ENCODE measurements at regions not wholly inside any gene's neighbourhood (a gene's known extent, or its start where the extent isn't known, plus 50 kb on each side); places are given as distances from the start of the nearest gene placed in this dataset.
A peak's percentile ranks its signal among the peaks of the same experiment; 100 is the strongest.

- DNase-seq, result no peak
These were observed 315.0 kb downstream of the TNS1 start for GRCh38 chr2:217687771-217688170.

GRCh38 chr2:217685255-217685605 is 317.6 kb downstream of the TNS1 start:
- no peak for DNase-seq

- no peak for DNase-seq
These were observed 318.2 kb downstream of the TNS1 start for GRCh38 chr2:217684431-217685254.

- DNase-seq, result no peak
These were observed 319.5 kb downstream of the TNS1 start for GRCh38 chr2:217683106-217683870.

- no peak for DNase-seq
These were observed 321.0 kb downstream of the TNS1 start for GRCh38 chr2:217681791-217682190.

- DNase-seq, result no peak
These were observed 322.4 kb downstream of the TNS1 start for GRCh38 chr2:217680381-217680780.

- DNase-seq, result no peak
These were observed 329.2 kb downstream of the TNS1 start for GRCh38 chr2:217673627-217674026.

GRCh38 chr2:217672472-217672871 is 330.3 kb downstream of the TNS1 start:
- DNase-seq, result no peak

- no peak for DNase-seq
These were observed 330.9 kb downstream of the TNS1 start for GRCh38 chr2:217671871-217672270.

- DNase-seq, result no peak
These were observed 331.7 kb downstream of the TNS1 start for GRCh38 chr2:217671075-217671474.

- no peak for DNase-seq
These were observed 333.0 kb downstream of the TNS1 start for GRCh38 chr2:217669831-217670230.

- DNase-seq, result peak; percentile 93
These were observed 335.3 kb downstream of the TNS1 start for GRCh38 chr2:217667512-217667911.

GRCh38 chr2:217667035-217667434 is 335.8 kb downstream of the TNS1 start:
- peak; percentile 30 for DNase-seq

- DNase-seq, result no peak
These were observed 336.5 kb downstream of the TNS1 start for GRCh38 chr2:217666338-217666737.

GRCh38 chr2:217664761-217665160 is 338.0 kb downstream of the TNS1 start:
- no peak for DNase-seq

- DNase-seq, result no peak
These were observed 339.7 kb downstream of the TNS1 start for GRCh38 chr2:217662984-217663602.

- no peak for DNase-seq
These were observed 341.4 kb downstream of the TNS1 start for GRCh38 chr2:217661378-217661777.

- no peak for DNase-seq
These were observed 342.4 kb downstream of the TNS1 start for GRCh38 chr2:217660423-217660822.

GRCh38 chr2:217658806-217659205 is 344.0 kb downstream of the TNS1 start:
- DNase-seq, result no peak

GRCh38 chr2:217657252-217657651 is 345.5 kb downstream of the TNS1 start:
- DNase-seq, result no peak

GRCh38 chr2:217656316-217656715 is 346.5 kb downstream of the TNS1 start:
- DNase-seq, result no peak

GRCh38 chr2:217655651-217656050 is 347.1 kb downstream of the TNS1 start:
- no peak for DNase-seq

GRCh38 chr2:217654168-217654567 is 348.6 kb downstream of the TNS1 start:
- no peak for DNase-seq
